Erythroblast (primary cell): ENCODE measurements at regions not wholly inside any gene's neighbourhood (a gene's known extent, or its start where the extent isn't known, plus 50 kb on each side); places are given as distances from the start of the nearest gene placed in this dataset.

Experiments
- GATA1 ChIP-seq: IDR thresholded peaks from 2 replicates; pipeline ENCODE4 v1.6.1; 2011; ENCODE audit warnings: low read depth, mild to moderate bottlenecking, control low read depth, low read length, moderate library complexity
- POLR2A ChIP-seq: IDR thresholded peaks from 2 replicates; pipeline ENCODE4 v1.6.1; 2011; ENCODE audit warnings: mild to moderate bottlenecking, low read length

DNA sequence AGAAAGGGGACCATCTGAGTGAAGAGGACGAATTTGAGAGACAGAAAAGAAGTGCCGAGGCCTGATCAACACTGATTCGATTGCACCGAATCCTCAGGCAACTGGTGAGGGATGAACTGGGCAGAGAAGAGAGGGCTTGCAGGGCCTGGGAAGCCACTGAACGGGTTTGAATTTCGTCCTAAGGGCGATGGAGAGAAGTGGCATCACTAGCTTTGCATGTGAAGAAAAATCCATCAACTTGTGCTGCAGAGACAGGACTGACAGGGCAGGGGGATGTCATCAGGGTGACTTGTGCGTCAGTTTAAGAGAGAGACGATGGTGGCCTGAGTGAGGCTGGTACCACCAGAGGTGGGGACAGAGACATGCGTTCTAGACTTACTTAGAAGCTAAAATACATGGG is 73.7 kb upstream of the SLC22A23 start:
- no peak for TF ChIP-seq POLR2A
- TF ChIP-seq GATA1 = no peak
